Stomach (tissue), 4 donors: ENCODE measurements at regions not wholly inside any gene's neighbourhood (a gene's known extent, or its start where the extent isn't known, plus 50 kb on each side); places are given as distances from the start of the nearest gene placed in this dataset.

Source experiments
- CTCF ChIP-seq, 7 experiments: fragments of 450-650 bp in 4 of 7; fragments of 200-600 bp in 3 of 7; sonication (generic) in 3 of 7; IDR thresholded peaks; one replicate each; pipeline ENCODE4 v1.5.1; 2016 to 2019; ENCODE audit warnings: antibody characterized with exemption in 7 of 7, control low read depth in 2 of 7, mild to moderate bottlenecking in 1 of 7
- EP300 ChIP-seq: sonication (generic); formaldehyde crosslinking; IDR thresholded peaks from one replicate; pipeline ENCODE4 v1.6.1; 2017; ENCODE audit warnings: antibody characterized with exemption
- POLR2A ChIP-seq, 4 donors: fragments of 450-650 bp; IDR thresholded peaks; one replicate each; pipeline ENCODE4 v1.6.1; 2016; ENCODE audit warnings: antibody characterized with exemption in 4 of 4, control low read depth in 2 of 4, mild to moderate bottlenecking in 1 of 4, moderate library complexity in 1 of 4
- POLR2AphosphoS5 ChIP-seq, 3 donors: sonication (generic); formaldehyde crosslinking; IDR thresholded peaks; one replicate each; pipeline ENCODE4 v1.6.1; 2016; ENCODE audit warnings: antibody characterized with exemption in 3 of 3

- TF ChIP-seq CTCF (IDR thresholded peaks at IDR 0.05) (no peak), EP300 (no peak), POLR2A (IDR thresholded peaks at IDR 0.05) (no peak), POLR2AphosphoS5 (IDR thresholded peaks at IDR 0.05) (no peak)
Observed at GRCh38 chr2:138294451-138294850, 207.1 kb upstream of the SPOPL start.
